DMS153 treated with DMSO at 0.1 percent for 48 hours (cell line): ENCODE measurements at regions not wholly inside any gene's neighbourhood (a gene's known extent, or its start where the extent isn't known, plus 50 kb on each side); places are given as distances from the start of the nearest gene placed in this dataset.

ENCODE experiments used
- DNase-seq: peaks from one replicate; lab custom pipeline; 2025; ENCODE audit not compliant: unreplicated experiment; lab: John Stamatoyannopoulos, UW

DNA sequence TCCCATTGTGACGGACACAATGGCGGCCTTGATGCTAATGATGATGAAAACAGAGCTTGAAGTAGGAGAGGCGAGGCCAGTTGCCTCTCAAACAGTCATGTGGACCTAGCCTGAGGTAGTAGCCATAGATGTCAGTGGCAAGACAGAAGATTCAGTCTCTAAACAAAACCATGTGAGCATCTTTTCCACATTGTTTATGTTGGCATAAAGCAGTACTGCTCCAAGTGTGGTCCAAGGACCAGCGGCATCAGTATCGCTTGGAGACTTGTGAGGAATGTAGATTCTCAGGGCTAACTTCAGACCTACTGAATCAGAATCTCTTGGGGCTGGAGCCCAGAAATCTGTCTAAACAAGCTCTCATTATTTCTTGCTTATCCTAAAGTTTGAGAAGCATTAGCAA lies 312.8 kb upstream of the JAG1 start:
- no peak for DNase-seq

DNA sequence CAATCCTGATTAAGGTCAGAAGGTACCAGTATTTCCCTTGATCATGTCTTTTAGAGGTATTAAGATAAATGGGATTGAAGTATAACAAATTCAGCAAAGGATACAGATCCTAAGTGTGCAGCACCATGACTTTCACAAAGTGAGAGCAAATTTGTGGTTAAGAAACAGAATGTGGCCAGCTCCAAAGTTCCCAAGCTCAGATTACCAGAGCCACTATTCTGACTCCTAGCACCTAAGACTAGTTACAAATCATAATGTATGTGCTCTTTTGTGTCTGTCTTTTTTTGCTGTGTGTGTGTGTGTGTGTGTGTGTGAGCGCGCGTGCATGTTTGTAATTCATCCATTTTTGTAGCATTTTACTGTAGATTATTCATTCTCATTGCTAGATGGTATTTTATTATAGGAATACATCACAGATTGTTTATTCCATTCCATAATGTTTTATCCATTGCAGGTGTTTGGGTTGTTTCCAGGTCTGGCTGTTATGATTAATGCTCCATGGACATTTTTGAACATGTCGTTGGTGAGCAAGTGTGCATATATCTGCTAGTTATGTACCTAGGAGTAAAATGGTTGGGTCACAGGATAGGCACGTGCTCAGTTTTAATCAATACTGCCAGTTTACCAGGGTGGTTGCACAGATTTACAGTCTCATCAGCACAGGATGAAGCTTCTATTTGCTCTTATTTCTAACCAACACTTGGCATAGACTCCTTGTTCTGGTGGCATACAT lies 314.0 kb upstream of the JAG1 start:
- no peak for DNase-seq

DNA sequence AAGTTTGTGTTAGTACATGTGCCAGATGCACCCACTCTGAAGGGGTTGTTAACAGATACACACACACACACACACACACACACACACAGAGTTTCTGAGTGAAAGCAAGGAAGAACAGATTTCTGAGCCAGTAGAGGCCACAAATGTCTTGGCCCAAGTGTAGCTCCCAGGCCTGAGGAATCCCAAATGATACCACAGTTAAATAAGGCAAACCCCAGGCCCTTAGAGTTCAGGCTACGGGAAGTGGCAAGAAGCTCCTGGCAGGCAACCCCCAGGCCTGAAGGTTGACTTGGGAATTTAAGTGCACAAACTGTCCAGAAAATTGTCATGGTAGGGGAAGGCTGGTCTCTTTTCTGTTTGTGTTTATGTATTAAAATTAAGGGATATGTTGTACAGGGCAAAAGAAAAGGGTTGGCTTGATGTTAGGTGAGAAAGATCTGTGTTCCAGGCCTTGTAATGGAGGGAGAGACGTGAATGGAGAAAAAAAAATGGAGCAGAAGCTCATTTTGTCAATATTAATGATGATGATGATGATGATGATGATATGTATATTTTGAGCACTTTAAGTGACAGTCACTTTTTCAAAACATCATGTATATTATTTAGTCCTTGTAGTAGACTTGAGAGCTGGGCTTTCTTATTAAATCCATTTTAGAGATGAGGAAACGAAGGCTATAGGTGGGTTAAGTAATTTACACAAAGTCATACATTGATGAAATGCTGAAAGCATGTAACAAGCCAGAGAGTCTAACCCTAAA lies 317.0 kb upstream of the JAG1 start:
- no peak for DNase-seq

DNA sequence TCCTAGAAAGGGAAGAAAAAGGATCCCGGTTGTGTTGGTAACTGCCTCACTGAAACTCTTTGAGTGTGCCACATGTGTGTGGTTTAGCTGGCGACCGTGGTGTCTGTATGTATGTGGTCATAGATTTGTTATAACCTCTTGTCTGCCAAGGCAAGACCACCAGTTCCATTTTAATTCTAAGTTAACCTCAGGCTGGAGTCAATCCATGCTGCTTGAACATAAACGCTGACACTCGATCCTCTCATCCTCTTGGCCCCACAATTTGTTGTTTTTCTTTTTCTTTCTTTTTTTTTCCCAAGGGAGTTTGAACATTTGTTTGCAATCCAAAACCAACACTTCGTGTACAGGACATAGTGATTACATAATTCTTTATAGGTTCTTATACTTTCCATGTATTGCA lies 318.9 kb upstream of the JAG1 start:
- DNase-seq, result no peak

DNA sequence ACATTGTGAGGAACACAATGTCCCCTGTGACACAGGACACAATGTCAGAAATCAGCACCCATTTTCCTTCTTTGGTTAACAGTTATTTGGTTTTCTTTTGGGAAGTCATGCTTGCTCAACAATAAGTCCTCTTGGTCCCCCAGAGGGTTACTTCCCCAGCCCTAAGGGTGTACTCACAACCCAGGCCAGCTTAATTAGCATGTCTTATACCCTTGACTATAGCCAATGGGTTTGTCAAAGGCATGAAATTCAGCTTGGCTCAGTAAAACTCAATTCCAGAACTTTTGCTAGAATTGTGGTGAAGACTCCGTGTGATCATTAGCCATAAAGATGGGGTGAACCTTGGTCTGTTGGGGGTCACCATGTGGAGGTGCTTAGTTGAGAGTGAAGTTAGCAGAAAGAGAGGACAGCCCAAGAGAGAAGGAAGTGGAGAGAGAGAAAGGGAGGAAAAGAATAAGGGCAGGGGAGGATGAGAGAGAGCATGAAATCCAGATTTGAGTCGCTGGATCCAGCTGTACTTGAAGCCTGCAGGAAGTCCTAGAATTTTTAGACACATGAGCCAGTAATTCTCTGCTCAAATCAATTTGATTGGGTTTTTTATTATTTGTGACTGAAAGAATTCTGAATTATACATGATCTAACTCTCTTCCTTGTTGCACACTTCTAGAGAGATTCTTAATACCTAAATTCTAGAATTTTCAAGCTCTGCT lies 321.3 kb upstream of the JAG1 start:
- DNase-seq, result no peak

DNA sequence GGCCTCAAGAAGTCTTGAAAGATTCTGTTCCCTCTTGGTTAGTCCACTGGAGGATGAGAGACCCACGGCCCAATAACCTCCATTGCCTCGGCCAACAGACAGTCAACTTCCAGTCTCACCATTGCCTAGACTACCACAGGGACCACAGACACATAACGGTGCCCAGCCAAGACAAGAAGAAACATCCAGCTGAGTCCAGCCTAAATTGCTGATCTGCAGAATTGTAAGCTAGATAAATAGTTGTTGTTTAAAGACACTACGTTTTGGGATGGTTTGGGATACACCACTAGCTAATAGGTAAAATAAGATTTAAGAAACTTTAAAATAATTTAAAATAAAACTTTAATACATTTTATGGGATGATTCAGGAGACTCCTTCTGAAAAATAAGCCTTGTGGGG lies 324.7 kb upstream of the JAG1 start:
- no peak for DNase-seq

DNA sequence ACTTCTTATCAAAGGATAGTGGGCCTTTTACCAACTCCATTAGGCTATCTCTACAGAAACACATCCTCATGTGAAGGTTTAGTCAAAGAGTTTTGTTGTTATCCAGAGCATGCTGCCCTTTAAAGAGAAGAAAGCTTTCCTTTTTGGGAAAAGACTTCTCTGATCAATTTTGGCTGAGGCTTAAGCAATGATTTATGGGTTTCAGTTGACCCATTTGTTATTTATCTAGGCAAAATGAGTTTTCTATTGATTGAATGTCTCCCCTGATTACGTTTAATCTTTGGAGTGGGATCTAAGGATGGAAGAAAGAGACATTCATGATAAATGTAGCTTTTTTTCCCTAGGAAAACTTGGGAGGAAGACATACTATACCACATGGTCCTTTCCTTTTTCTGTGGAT lies 326.6 kb upstream of the JAG1 start:
- no peak for DNase-seq

DNA sequence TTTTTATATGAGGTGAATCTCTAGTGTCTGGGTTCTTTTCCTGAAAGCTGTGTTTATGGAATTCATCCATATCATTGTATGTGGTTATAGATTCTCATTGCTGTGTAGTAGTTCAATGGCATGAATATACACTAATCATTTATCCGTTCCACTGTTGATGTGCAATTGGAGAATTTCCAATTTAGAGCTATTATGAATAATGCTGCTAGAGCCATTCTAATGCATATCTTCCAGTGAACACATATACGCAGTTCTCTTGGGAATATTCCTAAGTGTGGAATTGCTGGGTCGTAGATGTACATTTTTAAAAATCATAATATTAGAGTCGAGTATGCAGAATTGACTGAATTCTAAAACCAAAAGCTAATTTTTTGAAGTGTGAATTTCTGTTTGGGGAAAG lies 327.5 kb upstream of the JAG1 start:
- no peak for DNase-seq

DNA sequence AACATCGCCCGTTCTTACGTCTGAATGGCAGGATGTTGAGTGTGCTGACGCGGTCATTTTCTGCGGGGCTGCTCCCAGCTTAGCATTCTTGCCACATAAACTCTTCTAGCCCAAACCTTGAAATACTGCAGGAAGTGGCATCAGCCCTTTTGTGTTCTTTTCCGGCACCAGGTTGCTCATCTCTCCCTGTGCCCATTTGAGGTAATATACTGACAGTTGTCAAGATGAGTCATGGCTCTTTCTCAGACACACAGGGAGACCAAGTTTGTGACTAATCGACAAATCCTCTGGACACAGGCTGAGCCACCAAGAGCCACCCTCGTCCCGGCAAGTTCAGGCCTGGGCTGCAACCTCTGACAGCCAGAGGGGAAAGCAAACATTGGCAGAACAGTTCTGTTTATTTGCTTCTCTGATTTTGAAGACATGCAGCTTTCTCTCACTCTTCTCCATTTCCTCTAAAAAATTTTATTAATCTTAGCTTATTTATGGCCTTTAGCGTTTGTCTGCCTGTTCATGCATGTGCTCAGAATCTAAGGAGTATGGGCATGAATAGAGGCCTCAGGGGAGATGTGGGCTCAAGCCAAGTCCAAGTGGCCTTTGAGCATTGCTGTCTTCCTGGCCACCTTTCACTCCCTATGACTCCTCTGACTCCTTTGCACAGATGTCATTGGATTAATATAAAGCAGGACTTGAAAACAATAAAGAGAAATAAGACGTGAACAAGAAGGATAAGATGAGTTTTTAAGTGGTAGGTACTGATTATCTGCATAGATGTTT lies 328.2 kb upstream of the JAG1 start:
- DNase-seq, result no peak

DNA sequence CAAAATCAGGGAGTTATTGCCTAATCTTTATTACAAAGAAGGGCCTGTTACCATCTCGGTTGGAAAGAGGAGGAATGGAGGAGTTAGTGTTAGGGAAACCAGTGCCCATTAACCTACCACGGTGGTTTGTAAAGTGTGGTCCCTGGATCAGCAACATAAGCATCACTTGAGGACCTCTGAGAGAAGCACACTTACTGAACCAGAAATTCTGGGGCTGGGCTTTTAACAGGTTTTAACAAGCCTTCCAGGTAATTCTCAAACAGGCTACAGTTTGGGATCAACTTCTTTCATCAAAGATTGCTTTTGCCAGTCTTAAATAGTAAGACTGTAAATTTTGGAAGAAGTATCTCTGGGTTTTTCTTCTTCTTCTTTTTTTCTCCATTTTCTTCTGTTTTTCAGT lies 329.5 kb upstream of the JAG1 start:
- DNase-seq, result no peak

DNA sequence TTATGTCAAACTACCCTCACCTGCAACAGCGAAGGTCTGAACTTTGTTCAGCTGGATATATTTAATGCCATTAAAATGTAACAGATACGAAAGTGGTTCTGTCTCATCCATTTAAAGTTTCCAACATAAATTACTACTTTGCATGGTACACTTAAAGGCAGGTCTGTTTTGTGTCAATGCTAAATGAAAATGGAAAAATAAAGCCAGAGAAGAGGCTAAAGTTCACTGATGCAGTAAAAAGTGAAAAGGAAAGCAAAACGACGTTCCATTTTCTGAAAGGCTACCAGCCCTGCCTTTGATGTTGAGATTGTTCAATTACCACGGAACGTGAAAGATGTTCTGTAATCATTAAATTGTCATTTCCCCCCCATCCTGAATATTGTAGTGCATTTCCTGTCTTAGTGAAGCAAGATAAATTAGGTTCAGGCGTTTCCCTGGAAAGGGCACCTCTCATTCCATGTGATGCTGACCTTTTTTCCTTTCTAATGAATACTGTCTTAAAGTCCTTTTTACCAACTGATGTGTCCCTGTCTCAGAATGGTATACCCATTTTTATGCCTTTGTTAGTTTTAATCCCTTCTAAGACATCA lies 334.7 kb upstream of the JAG1 start:
- DNase-seq, result no peak

DNA sequence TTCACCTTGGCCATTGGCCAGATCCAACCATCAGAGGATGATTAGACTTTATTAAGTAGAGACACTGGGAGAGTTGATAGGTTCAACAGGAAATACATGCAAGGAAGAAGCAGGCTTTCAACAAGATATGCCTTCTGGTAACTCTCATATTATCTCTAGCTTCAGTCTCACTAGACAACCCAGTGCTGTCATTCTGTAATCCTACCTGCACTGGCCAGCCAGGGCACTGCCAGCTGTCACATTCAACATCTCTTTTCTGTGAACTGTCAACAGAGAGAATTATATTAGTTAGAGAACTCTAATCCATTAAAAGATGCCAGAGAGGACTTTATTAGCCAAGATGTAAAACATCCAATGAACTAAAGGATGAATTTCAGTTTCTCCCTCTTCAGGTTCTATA lies 337.9 kb upstream of the JAG1 start:
- DNase-seq, result no peak

DNA sequence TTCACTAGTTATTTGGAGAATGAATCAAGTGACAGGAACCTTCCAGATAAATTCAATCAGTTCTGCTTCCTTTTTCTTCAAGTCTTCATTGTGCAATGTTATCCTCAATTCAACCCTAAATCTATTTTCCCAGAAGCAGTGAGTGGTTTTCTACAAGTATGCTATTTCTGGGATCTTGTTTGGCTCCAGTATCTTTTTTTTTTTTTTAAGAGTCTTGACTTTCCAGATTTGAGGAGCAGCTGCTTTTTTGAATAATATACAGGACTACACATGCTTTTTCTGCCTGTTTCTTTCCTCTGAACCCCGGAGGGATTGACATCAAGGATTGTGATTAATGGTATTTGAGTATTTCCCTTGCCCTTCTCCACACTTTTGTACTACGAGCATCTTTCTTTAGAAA lies 339.2 kb upstream of the JAG1 start:
- no peak for DNase-seq

DNA sequence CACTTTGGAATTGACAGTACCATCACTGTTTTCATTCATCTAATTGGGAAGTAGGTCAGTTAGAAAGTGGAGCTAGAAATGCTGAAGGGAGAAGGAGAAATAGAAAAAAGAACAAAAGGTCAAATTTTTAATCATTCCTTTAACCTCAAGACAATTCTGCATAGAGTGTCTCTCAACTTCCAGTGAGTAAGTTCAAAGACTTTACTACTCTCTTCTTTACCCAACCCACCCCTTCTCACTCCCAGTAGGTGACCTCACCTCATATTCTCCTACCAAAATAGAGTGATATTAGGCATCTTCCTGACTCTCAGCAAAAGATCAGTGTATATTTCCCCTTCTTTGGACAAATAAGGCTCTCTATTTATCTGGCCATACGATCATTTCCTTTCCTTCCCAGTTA lies 340.0 kb upstream of the JAG1 start:
- DNase-seq, result no peak

DNA sequence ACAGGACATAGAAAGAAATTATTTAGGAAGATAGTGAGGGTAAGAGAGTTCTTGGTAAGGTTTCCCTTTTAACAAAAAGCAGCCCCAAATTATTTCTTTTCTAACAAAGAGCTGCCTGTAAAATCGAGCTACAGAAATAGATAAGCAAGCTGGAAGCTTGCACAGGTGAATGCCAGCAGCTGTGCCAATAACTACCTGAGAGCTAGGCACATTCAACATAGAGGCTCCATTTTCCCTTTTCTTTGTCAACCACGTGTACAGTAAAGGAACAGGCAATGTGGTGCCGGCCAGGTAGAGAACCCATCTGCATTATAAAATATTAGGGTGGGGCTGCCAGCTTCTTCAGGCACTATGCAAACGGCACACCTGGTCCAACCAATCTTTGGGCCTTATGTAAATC lies 341.6 kb upstream of the JAG1 start:
- DNase-seq, result peak; percentile 4

DNA sequence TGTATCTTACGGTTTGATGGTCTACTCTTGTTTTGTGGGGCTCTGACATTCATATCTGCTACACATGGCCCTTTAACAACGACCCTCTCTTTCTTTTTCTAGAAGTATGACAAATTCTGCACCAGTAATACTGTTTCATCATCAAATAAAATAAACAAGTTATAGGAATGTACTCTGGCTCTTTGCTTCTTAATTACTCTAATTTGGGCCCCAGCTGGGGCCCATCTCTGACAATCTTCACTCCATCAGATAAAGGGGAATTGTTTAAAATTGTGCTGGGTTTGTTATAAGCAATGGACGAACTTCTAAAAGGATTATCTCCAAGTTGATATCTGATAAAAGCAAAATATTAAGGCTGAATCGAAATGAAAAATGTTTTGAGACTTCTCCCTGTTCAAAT lies 343.6 kb upstream of the JAG1 start:
- DNase-seq, result no peak

DNA sequence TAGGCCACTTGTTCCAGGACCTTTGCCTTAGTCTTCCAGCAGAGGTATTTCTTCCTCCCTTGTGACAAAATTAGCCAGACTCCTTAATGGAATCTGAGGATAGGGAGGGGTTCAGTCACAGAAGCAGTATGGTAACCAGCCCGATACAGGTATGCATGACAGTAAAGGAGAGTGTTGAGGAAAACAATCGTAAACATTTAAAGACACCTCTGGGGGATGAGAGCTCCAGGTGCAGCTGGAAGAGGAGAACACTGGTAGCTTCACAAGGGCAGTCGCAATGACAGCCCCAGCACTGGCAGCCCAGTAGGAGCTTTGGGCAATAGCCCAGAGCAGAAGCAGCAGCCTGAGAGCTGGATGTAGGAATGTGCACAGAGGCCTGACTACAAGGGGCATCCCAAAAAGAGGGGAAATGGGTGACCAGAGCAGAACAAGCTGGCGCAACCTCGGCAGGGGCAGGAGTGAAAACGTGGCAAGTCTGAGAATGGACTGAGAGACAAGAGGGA lies 344.9 kb upstream of the JAG1 start:
- no peak for DNase-seq

DNA sequence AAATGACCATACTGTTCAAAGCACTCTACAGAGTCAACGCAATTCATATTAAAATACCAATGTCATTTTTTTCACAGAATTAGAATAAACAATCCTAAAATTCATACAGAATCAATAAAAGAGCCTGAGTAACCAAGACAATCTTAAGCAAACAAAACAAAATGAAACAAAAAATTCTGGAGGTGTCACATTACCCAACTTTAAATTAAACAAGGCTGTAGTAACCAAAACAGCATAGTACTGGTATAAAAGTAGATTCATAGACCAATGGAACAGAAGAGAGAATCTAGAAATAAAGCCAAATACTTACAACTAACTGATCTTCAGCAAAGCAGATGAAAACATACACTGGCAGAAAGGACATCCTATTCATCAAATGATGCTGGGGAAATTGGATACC lies 346.9 kb upstream of the JAG1 start:
- DNase-seq, result no peak

DNA sequence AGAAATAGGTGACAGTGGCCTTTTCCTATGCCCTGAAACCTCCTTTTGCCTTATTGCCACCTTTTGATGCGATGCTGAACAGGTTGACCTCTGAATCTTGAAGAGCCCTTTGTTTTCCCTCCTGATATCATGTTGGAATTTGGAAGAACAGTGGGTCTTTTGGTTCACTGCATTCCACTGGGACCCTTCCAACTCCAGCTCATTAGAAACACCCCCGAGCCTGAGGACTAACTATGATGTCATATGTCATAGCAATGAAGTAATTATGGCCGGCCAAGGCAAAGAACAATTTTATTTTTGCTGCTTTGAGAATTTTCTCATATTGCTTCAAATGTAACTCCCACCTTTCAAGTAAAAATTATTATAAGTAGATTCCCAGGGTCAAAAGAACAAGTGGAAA lies 353.4 kb upstream of the JAG1 start:
- DNase-seq, result no peak

DNA sequence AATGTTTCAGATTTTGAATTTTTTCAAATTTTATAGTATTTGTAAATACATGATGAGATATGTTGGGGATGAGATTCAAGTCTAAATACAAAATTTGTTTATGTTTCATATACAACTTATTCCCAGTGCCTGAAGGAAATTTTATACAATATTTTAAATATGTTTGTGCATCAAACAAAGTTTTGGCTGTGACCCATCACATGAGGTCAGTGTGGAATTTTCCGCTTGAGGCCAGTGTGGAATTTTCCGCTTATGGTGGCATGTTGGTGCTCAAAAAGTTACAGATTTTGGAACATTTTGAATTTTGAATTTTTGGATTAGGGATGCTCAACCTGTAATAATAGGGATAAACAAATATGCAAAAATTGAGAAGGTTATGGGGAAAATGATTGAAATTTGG lies 356.6 kb upstream of the JAG1 start:
- DNase-seq, result no peak

DNA sequence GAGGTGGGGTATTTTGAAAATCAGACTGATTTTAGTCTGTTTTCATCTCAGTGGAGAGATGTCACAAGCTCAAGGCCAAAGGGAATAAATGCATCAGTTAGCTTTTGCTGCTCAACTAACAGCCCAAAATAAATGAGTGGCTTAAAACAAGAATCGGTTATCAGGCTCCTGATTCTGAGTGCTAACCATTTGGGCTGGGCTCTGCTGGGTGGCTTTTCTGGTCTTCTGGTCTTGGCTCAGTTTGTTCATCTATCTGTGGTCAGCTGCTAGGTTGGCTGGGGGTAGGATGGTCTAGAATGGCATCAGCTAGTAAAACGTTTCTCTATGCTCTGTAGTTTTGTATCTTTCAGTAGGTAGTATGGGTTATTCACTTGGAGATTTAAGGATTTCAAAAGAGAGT lies 357.5 kb upstream of the JAG1 start:
- no peak for DNase-seq
